ENCODE measurements at regions not wholly inside any gene's neighbourhood (a gene's known extent, or its start where the extent isn't known, plus 50 kb on each side); places are given as distances from the start of the nearest gene placed in this dataset.
A peak's percentile ranks its signal among the peaks of the same experiment; 100 is the strongest.
"Not testable (repeated sequence)": the region's sequence is repeated elsewhere in the genome, so short reads cannot be mapped to it uniquely, and the experiment has no call there.

- DNase-seq, result no peak
- Mint-ChIP-seq H3K27me3 (ENCODE audit: insufficient read depth) (no peaks in the 10 kb centered on the region; the same call in 1 of the 2 replicates), H3K4me3 (no peak overlapping the region), H3K36me3 (ENCODE audit: low read depth) (no peaks in the 10 kb centered on the region), H3K4me1 (ENCODE audit: low read depth) (no peaks in the 10 kb centered on the region), H3K9me3 (no peaks in the 10 kb centered on the region), H3K27ac (no peak overlapping the region)
- no peak for TF ChIP-seq CTCF (IDR thresholded peaks at IDR 0.05)
Measured at GRCh38 chr5:18292146-18292545, 657.9 kb downstream of the TAF11L14 start.

GRCh38 chr5:18295696-18296095, 661.4 kb downstream of the TAF11L14 start:
- not testable (repeated sequence) for H3K27me3 Mint-ChIP-seq (ENCODE audit: insufficient read depth); H3K4me1 Mint-ChIP-seq (ENCODE audit: low read depth); H3K27ac Mint-ChIP-seq

GRCh38 chr5:18299166-18299565, 664.9 kb downstream of the TAF11L14 start:
- H3K4me1 Mint-ChIP-seq (ENCODE audit: low read depth), result no peaks in the 10 kb centered on the region
- H3K27me3 Mint-ChIP-seq (ENCODE audit: insufficient read depth), result peaks cover 1% of the 10 kb centered on the region
- no peaks in the 10 kb centered on the region for H3K9me3 Mint-ChIP-seq
- no peaks in the 10 kb centered on the region for H3K36me3 Mint-ChIP-seq (ENCODE audit: low read depth)
- TF ChIP-seq CTCF (IDR thresholded peaks at IDR 0.05), result no peak
- no peak overlapping the region for H3K4me3 Mint-ChIP-seq
- H3K27ac Mint-ChIP-seq, result no peak overlapping the region
- no peak for DNase-seq

More at GRCh38 chr5:18295696-18296095, 661.4 kb downstream of the TAF11L14 start:
- not testable (repeated sequence) for H3K9me3 Mint-ChIP-seq; DNase-seq; H3K4me3 Mint-ChIP-seq; H3K36me3 Mint-ChIP-seq (ENCODE audit: low read depth)

GRCh38 chr5:18305288-18305924, 671.1 kb downstream of the TAF11L14 start:
- H3K36me3 Mint-ChIP-seq (ENCODE audit: low read depth), result no peaks in the 10 kb centered on the region
- no peak overlapping the region for H3K4me3 Mint-ChIP-seq
- H3K4me1 Mint-ChIP-seq (ENCODE audit: low read depth), result no peaks in the 10 kb centered on the region
- peak; percentile 44 for DNase-seq
- TF ChIP-seq CTCF (IDR thresholded peaks at IDR 0.05), result peak; percentile 88
- H3K27me3 Mint-ChIP-seq (ENCODE audit: insufficient read depth), result peaks cover 1% of the 10 kb centered on the region
- no peaks in the 10 kb centered on the region for H3K9me3 Mint-ChIP-seq
- no peak overlapping the region for H3K27ac Mint-ChIP-seq

- Mint-ChIP-seq H3K9me3 (no peaks in the 10 kb centered on the region), H3K4me3 (no peak overlapping the region), H3K27ac (no peak overlapping the region), H3K4me1 (ENCODE audit: low read depth) (no peaks in the 10 kb centered on the region), H3K27me3 (ENCODE audit: insufficient read depth) (no peaks in the 10 kb centered on the region), H3K36me3 (ENCODE audit: low read depth) (no peaks in the 10 kb centered on the region)
- DNase-seq, result no peak
- TF ChIP-seq CTCF (IDR thresholded peaks at IDR 0.05), result no peak
Measured at GRCh38 chr5:18311266-18311665, 677.0 kb downstream of the TAF11L14 start.

- DNase-seq, result no peak
- TF ChIP-seq CTCF (IDR thresholded peaks at IDR 0.05), result no peak
Measured at GRCh38 chr5:18312016-18312415, 677.8 kb downstream of the TAF11L14 start.

More at GRCh38 chr5:18312016-18312415, 677.8 kb downstream of the TAF11L14 start:
- no peaks in the 10 kb centered on the region for H3K36me3 Mint-ChIP-seq (ENCODE audit: low read depth)
- H3K9me3 Mint-ChIP-seq, result no peaks in the 10 kb centered on the region
- no peak overlapping the region for H3K4me3 Mint-ChIP-seq
- H3K4me1 Mint-ChIP-seq (ENCODE audit: low read depth), result no peaks in the 10 kb centered on the region
- no peaks in the 10 kb centered on the region for H3K27me3 Mint-ChIP-seq (ENCODE audit: insufficient read depth)
- no peak overlapping the region for H3K27ac Mint-ChIP-seq
